GM18526 (cell line): ENCODE measurements at regions not wholly inside any gene's neighbourhood (a gene's known extent, or its start where the extent isn't known, plus 50 kb on each side); places are given as distances from the start of the nearest gene placed in this dataset.

Source experiments
- POLR2A ChIP-seq: IDR thresholded peaks from 3 replicates; pipeline ENCODE4 v1.6.1; 2011; ENCODE audit not compliant: insufficient read length; ENCODE audit errors: extremely low read depth

GRCh38 chrX:134171661-134172587 lies 65.1 kb upstream of the CCDC160 start:
- no peak for TF ChIP-seq POLR2A

- peak; percentile 18 for TF ChIP-seq POLR2A
Measured at GRCh38 chrX:134172588-134173259, 64.3 kb upstream of the CCDC160 start.

GRCh38 chrX:134173541-134174272 lies 63.3 kb upstream of the CCDC160 start:
- no peak for TF ChIP-seq POLR2A

- TF ChIP-seq POLR2A = no peak
Measured at GRCh38 chrX:134174273-134174660, 62.7 kb upstream of the CCDC160 start.

- no peak for TF ChIP-seq POLR2A
Measured at GRCh38 chrX:134174859-134175258, 62.1 kb upstream of the CCDC160 start.

GRCh38 chrX:134177527-134177926 lies 59.5 kb upstream of the CCDC160 start:
- no peak for TF ChIP-seq POLR2A

- no peak for TF ChIP-seq POLR2A
Measured at GRCh38 chrX:134180601-134181274, 56.2 kb upstream of the CCDC160 start.

GRCh38 chrX:134181275-134181660 lies 55.7 kb upstream of the CCDC160 start:
- no peak for TF ChIP-seq POLR2A

GRCh38 chrX:134183665-134184064 lies 53.3 kb upstream of the CCDC160 start:
- no peak for TF ChIP-seq POLR2A

GRCh38 chrX:134184936-134185335 lies 52.0 kb upstream of the CCDC160 start:
- no peak for TF ChIP-seq POLR2A

- TF ChIP-seq POLR2A = no peak
Measured at GRCh38 chrX:134186362-134187121, 50.4 kb upstream of the CCDC160 start.
